ENCODE measurements at regions not wholly inside any gene's neighbourhood (a gene's known extent, or its start where the extent isn't known, plus 50 kb on each side); places are given as distances from the start of the nearest gene placed in this dataset.

DNA sequence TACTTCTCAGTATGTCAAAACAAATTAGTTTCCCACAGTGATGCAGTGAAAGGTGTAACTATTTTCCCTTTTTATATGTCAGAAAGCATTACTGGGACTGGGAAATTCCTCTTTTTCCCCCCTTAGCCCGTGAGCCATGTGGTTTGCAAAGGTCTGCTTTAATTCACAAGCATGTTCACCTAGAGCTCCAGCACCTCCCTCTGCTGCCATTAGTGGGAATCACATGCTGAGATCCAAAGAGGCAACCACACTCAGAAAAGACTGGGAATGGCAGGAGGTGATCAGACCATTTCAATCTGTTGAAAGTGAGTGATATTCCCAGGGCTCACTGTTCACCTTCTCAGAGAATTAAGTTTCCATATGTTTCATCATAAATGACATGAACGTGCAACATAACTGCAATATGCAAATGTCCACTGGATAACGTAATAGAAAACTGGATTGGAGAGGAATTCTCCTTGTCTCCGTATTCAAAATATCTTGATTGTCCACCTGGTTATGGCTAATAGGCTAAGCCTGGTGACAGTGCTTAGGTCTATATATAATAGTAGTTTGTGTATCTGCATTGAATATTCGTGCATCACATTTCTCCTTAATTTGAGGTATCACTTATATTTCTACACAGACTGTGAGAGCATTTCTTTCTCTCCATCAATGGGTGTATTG, 703.5 kb upstream of the WWC1 start:
- TF ChIP-seq GLIS3 (CRISPR knock-in tag; IDR thresholded peaks at IDR 0.05) (no peak), OSR1 (CRISPR knock-in tag; IDR thresholded peaks at IDR 0.05) (no peak), TOX (CRISPR knock-in tag; IDR thresholded peaks at IDR 0.05; ENCODE audit: borderline replicate concordance) (no peak)
- TF ChIP-seq, protein P1, sequence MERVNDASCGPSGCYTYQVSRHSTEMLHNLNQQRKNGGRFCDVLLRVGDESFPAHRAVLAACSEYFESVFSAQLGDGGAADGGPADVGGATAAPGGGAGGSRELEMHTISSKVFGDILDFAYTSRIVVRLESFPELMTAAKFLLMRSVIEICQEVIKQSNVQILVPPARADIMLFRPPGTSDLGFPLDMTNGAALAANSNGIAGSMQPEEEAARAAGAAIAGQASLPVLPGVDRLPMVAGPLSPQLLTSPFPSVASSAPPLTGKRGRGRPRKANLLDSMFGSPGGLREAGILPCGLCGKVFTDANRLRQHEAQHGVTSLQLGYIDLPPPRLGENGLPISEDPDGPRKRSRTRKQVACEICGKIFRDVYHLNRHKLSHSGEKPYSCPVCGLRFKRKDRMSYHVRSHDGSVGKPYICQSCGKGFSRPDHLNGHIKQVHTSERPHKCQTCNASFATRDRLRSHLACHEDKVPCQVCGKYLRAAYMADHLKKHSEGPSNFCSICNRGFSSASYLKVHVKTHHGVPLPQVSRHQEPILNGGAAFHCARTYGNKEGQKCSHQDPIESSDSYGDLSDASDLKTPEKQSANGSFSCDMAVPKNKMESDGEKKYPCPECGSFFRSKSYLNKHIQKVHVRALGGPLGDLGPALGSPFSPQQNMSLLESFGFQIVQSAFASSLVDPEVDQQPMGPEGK (CRISPR knock-in tag; IDR thresholded peaks at IDR 0.05; ENCODE audit: borderline replicate concordance) = no peak

Measured in SK-N-SH treated with all-trans-retinoic acid at 6 μM for 48 hours (cell line).